ENCODE measurements at regions not wholly inside any gene's neighbourhood (a gene's known extent, or its start where the extent isn't known, plus 50 kb on each side); places are given as distances from the start of the nearest gene placed in this dataset.

GRCh38 chr15:62737551-62737950 lies 305.0 kb upstream of the TPM1 start:
- no peak for TF ChIP-seq CTCF (conservative IDR thresholded peaks at IDR 0.05; ENCODE audit: low read depth, low read length)
- TF ChIP-seq EZH2 (IDR thresholded peaks at IDR 0.05; ENCODE audit: borderline replicate concordance, low read depth, low read length, poor library complexity, severe bottlenecking), result no peak

Measured in A673 (cell line).